ENCODE measurements at regions not wholly inside any gene's neighbourhood (a gene's known extent, or its start where the extent isn't known, plus 50 kb on each side); places are given as distances from the start of the nearest gene placed in this dataset.
A peak's percentile ranks its signal among the peaks of the same experiment; 100 is the strongest.

GRCh38 chr6:14676064-14676463, 558.5 kb downstream of the CD83 start:
- no peak for TF ChIP-seq CTCF (conservative IDR thresholded peaks at IDR 0.05; ENCODE audit: control insufficient read depth, insufficient read depth, low read depth, low read length)
- peak; percentile 89 for DNase-seq (ENCODE audit: low read depth)
- no peak overlapping the region for H3K4me3 ChIP-seq (ENCODE audit: control insufficient read depth, low read depth, low read length)

GRCh38 chr6:14676977-14677781, 559.6 kb downstream of the CD83 start:
- no peak for DNase-seq (ENCODE audit: low read depth)
- H3K4me3 ChIP-seq (ENCODE audit: control insufficient read depth, low read depth, low read length): no peak overlapping the region
- TF ChIP-seq CTCF (conservative IDR thresholded peaks at IDR 0.05; ENCODE audit: control insufficient read depth, insufficient read depth, low read depth, low read length): no peak

GRCh38 chr6:14681699-14682487, 564.0 kb upstream of the JARID2 start:
- DNase-seq (ENCODE audit: low read depth): peak; percentile 43
- H3K4me3 ChIP-seq (ENCODE audit: control insufficient read depth, low read depth, low read length): no peak overlapping the region
- TF ChIP-seq CTCF (conservative IDR thresholded peaks at IDR 0.05; ENCODE audit: control insufficient read depth, insufficient read depth, low read depth, low read length): no peak

- peak; percentile 83 for DNase-seq (ENCODE audit: low read depth)
- H3K4me3 ChIP-seq (ENCODE audit: control insufficient read depth, low read depth, low read length): no peak overlapping the region
- TF ChIP-seq CTCF (conservative IDR thresholded peaks at IDR 0.05; ENCODE audit: control insufficient read depth, insufficient read depth, low read depth, low read length): no peak
Measured at GRCh38 chr6:14682812-14683211, 563.1 kb upstream of the JARID2 start.

- no peak for TF ChIP-seq CTCF (conservative IDR thresholded peaks at IDR 0.05; ENCODE audit: control insufficient read depth, insufficient read depth, low read depth, low read length)
- no peak overlapping the region for H3K4me3 ChIP-seq (ENCODE audit: control insufficient read depth, low read depth, low read length)
- no peak for DNase-seq (ENCODE audit: low read depth)
Measured at GRCh38 chr6:14689639-14690038, 556.2 kb upstream of the JARID2 start.

- no peak for TF ChIP-seq CTCF (conservative IDR thresholded peaks at IDR 0.05; ENCODE audit: control insufficient read depth, insufficient read depth, low read depth, low read length)
- H3K4me3 ChIP-seq (ENCODE audit: control insufficient read depth, low read depth, low read length): no peak overlapping the region
- DNase-seq (ENCODE audit: low read depth): no peak
Measured at GRCh38 chr6:14690120-14691056, 555.5 kb upstream of the JARID2 start.

Data from fibroblast of mammary gland (primary cell).